SK-N-SH (cell line): ENCODE measurements at regions not wholly inside any gene's neighbourhood (a gene's known extent, or its start where the extent isn't known, plus 50 kb on each side); places are given as distances from the start of the nearest gene placed in this dataset.

Source experiments
- CTCF ChIA-PET: fragments of 300-600, 350-600 bp; formaldehyde crosslinking; extraction: SDS; loops from one replicate; lab custom pipeline; 2021; lab: Yijun Ruan, JAX
- POLR2A ChIA-PET: fragments of 350-600 bp; sonication (Branson Sonifier 250); formaldehyde crosslinking; extraction: SDS; loops from one replicate; lab custom pipeline; 2020; ENCODE audit warnings: antibody characterized with exemption, inconsistent platforms; lab: Yijun Ruan, JAX
- DNase-seq: peaks from one replicate; pipeline ENCODE4 v3.0.0; 2012
- H2AFZ ChIP-seq: fragments of 200-600 bp; sonication (generic); 2 replicates; pipeline ENCODE4 v1.8.1; 2016; ENCODE audit warnings: antibody characterized with exemption, mild to moderate bottlenecking, low read depth
- H3F3A ChIP-seq: fragments of 200-600 bp; sonication (generic); replicated peaks from 2 replicates; pipeline ENCODE3; 2016; ENCODE audit warnings: antibody characterized with exemption, mild to moderate bottlenecking; ENCODE audit not compliant: insufficient read depth
- H3K27ac ChIP-seq, 2 experiments: fragments of 200-500 bp in 1 of 2; fragments of 200-600 bp in 1 of 2; sonication (Bioruptor generic) in 1 of 2; sonication (generic), shearing (Covaris generic) in 1 of 2; 2 replicates each; pipeline versions ENCODE4 v1.5.1 to v1.6.1; 2014 to 2016; ENCODE audit warnings: low read depth in 2 of 2, inconsistent platforms in 1 of 2, low read length in 1 of 2, mild to moderate bottlenecking in 1 of 2, mixed read lengths in 1 of 2
- H3K27me3 ChIP-seq: fragments of 200-600 bp; sonication (generic), shearing (Covaris generic); 2 replicates; pipeline ENCODE4 v1.6.1; 2016; ENCODE audit warnings: mixed run types; ENCODE audit not compliant: insufficient read depth
- H3K36me3 ChIP-seq, 2 experiments: fragments of 200-500 bp in 1 of 2; fragments of 200-600 bp in 1 of 2; sonication (Bioruptor generic) in 1 of 2; sonication (generic) in 1 of 2; replicated peaks in 1 of 2; 2 replicates each; pipeline versions ENCODE3 to v1.5.1; 2014 to 2016; ENCODE audit warnings: low read length in 1 of 2, mild to moderate bottlenecking in 1 of 2; ENCODE audit not compliant: insufficient read depth in 2 of 2, control insufficient read depth in 1 of 2
- H3K4me1 ChIP-seq, 2 experiments: fragments of 200-500 bp in 1 of 2; fragments of 200-600 bp in 1 of 2; sonication (Bioruptor generic) in 1 of 2; sonication (generic), shearing (Covaris generic) in 1 of 2; 2 replicates each; pipeline versions ENCODE4 v1.5.1 to v1.6.1; 2014 to 2016; ENCODE audit warnings: low read depth in 1 of 2, low read length in 1 of 2, mixed run types in 1 of 2; ENCODE audit not compliant: insufficient read depth in 2 of 2, control insufficient read depth in 1 of 2
- H3K4me2 ChIP-seq: fragments of 200-600 bp; sonication (generic), shearing (Covaris generic); 2 replicates; pipeline ENCODE4 v1.6.1; 2017; ENCODE audit warnings: mixed run types
- H3K4me3 ChIP-seq, 2 experiments: fragments of 200-500 bp in 1 of 2; fragments of 200-600 bp in 1 of 2; sonication (Bioruptor generic) in 1 of 2; sonication (generic), shearing (Covaris generic) in 1 of 2; 2 replicates each; pipeline versions ENCODE4 v1.5.1 to v1.8.1; 2014 to 2016; ENCODE audit warnings: low read depth in 2 of 2, inconsistent platforms in 1 of 2, low read length in 1 of 2, mild to moderate bottlenecking in 1 of 2, mixed read lengths in 1 of 2, moderate library complexity in 1 of 2
- H3K79me2 ChIP-seq: fragments of 200-600 bp; sonication (generic); 2 replicates; pipeline ENCODE4 v1.8.1; 2017; ENCODE audit warnings: mild to moderate bottlenecking; ENCODE audit not compliant: insufficient read depth
- H3K9ac ChIP-seq: fragments of 200-600 bp; sonication (generic); 2 replicates; pipeline ENCODE4 v1.6.1; 2017; ENCODE audit warnings: mixed run types
- H3K9me2 ChIP-seq: fragments of 200-600 bp; sonication (generic); 2 replicates; pipeline ENCODE4 v1.6.1; 2017; ENCODE audit warnings: mixed run types
- H3K9me3 ChIP-seq: fragments of 200-600 bp; sonication (generic); 2 replicates; pipeline ENCODE4 v1.6.1; 2017; ENCODE audit warnings: mixed run types, mild to moderate bottlenecking, moderate library complexity
- H4K20me1 ChIP-seq: fragments of 200-600 bp; sonication (generic); 2 replicates; pipeline ENCODE4 v1.6.1; 2017; ENCODE audit warnings: mild to moderate bottlenecking, mixed run types; ENCODE audit not compliant: insufficient read depth
- ELF1 ChIP-seq: IDR thresholded peaks from 2 replicates; pipeline ENCODE4 v1.4.0; 2012
- EZH2phosphoT487 ChIP-seq: fragments of 200-600 bp; sonication (generic); IDR thresholded peaks from 2 replicates; pipeline ENCODE4 v1.6.1; 2017; ENCODE audit warnings: low read depth, mixed run types, mild to moderate bottlenecking, antibody characterized with exemption, moderate library complexity, borderline replicate concordance
- FOXM1 ChIP-seq: IDR thresholded peaks from 2 replicates; pipeline ENCODE4 v1.4.0; 2012; ENCODE audit warnings: low read depth, mild to moderate bottlenecking
- NRF1 ChIP-seq: IDR thresholded peaks from 2 replicates; pipeline ENCODE4 v1.6.1; 2012; ENCODE audit warnings: low read depth, mild to moderate bottlenecking, low read length
- RAD21 ChIP-seq: IDR thresholded peaks from 2 replicates; pipeline ENCODE4 v1.6.1; 2012; ENCODE audit warnings: mild to moderate bottlenecking, low read length
- SMC3 ChIP-seq: IDR thresholded peaks from 2 replicates; pipeline ENCODE4 v1.6.1; 2012; ENCODE audit warnings: low read depth, low read length, improper control_type of control experiment
- TAF1 ChIP-seq: IDR thresholded peaks from 2 replicates; pipeline ENCODE4 v1.6.1; 2012; ENCODE audit warnings: low read depth, mild to moderate bottlenecking, low read length, moderate library complexity, borderline replicate concordance
- TCF12 ChIP-seq: IDR thresholded peaks from 2 replicates; pipeline ENCODE4 v1.4.0; 2012
- TEAD4 ChIP-seq: IDR thresholded peaks from 2 replicates; pipeline ENCODE4 v1.4.0; 2012; ENCODE audit warnings: mild to moderate bottlenecking, borderline replicate concordance; ENCODE audit not compliant: insufficient read depth
- WGBS: methylation state at CpG from one replicate; pipeline ENCODE4 v1.1.6; 2017; ENCODE audit warnings: low lambda C conversion rate; 5-methylcytosine and 5-hydroxymethylcytosine counted together
- TF ChIP-seq, protein P1 (sequence below): IDR thresholded peaks from 2 replicates; pipeline ENCODE4 v1.6.1; 2012; ENCODE audit warnings: mild to moderate bottlenecking, low read depth, low read length, moderate library complexity

DNA sequence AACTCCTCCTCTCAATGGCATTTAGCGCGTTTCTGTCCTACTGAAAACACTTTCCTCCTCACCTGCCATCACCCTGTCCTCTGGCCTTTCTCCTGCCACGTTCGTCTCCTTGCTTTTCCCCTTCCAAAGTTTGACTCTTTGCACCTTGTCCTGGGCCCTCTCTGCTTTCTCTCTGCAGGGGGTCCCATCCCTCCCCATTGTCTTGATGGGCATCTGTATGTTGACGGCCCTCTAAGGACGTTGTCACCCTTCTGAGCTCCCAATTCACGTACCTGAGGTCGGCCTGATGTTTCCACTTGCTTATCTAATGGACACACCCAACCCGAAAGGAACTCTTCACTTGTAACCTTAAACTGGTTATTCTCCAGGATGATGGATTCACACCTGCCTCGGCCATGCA, 170.4 kb downstream of the WSCD1 start:
- CTCF ChIA-PET: no interaction called here
- Histone ChIP-seq H3K9me2 (no peaks in the 10 kb centered on the region), H3K27ac (no peak overlapping the region), H3K36me3 (no peaks in the 10 kb centered on the region), H4K20me1 (0 out of 2 replicates have a peak, but pooled peaks cover 2% of the 10 kb centered on the region), H3K4me3 (no peak overlapping the region), H3K4me2 (no peak overlapping the region), H3K79me2 (no peaks in the 10 kb centered on the region), H3K27me3 (peaks cover 67% of the 10 kb centered on the region), H3K4me1 (no peaks in the 10 kb centered on the region), H2AFZ (no peak overlapping the region), H3K9ac (no peak overlapping the region), H3F3A (no peaks in the 10 kb centered on the region), H3K9me3 (no peaks in the 10 kb centered on the region)
- WGBS: 21% methylated on average over 10 of the region's 10 CpGs
- no peak for DNase-seq
- TF ChIP-seq, protein P1, sequence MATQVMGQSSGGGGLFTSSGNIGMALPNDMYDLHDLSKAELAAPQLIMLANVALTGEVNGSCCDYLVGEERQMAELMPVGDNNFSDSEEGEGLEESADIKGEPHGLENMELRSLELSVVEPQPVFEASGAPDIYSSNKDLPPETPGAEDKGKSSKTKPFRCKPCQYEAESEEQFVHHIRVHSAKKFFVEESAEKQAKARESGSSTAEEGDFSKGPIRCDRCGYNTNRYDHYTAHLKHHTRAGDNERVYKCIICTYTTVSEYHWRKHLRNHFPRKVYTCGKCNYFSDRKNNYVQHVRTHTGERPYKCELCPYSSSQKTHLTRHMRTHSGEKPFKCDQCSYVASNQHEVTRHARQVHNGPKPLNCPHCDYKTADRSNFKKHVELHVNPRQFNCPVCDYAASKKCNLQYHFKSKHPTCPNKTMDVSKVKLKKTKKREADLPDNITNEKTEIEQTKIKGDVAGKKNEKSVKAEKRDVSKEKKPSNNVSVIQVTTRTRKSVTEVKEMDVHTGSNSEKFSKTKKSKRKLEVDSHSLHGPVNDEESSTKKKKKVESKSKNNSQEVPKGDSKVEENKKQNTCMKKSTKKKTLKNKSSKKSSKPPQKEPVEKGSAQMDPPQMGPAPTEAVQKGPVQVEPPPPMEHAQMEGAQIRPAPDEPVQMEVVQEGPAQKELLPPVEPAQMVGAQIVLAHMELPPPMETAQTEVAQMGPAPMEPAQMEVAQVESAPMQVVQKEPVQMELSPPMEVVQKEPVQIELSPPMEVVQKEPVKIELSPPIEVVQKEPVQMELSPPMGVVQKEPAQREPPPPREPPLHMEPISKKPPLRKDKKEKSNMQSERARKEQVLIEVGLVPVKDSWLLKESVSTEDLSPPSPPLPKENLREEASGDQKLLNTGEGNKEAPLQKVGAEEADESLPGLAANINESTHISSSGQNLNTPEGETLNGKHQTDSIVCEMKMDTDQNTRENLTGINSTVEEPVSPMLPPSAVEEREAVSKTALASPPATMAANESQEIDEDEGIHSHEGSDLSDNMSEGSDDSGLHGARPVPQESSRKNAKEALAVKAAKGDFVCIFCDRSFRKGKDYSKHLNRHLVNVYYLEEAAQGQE: no peak
- no peak for TF ChIP-seq FOXM1
- no peak for TF ChIP-seq ELF1
- no peak for TF ChIP-seq RAD21
- no peak for TF ChIP-seq TAF1
- POLR2A ChIA-PET: no interaction called here

DNA sequence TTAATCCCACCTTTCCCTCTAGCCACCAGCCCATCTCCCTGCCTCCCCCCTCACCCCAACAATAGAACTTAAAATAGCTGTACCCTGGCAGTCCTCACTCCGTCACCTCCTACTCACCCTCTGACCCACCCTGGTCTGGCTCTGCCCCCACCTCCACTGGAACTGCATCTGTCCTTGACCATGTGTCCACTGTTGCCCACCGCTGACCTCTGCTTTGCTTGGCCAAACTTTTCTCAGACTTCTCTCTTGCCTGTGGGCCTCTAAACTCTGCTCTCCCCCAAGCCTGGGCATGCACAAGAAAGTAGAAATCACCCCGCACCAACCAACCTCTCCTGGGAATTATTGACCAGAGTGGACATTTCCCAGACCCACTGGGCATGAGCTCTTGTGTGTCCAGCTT, 169.8 kb downstream of the WSCD1 start:
- 0 out of 2 replicates have a peak, but pooled peaks cover 2% of the 10 kb centered on the region for H4K20me1 ChIP-seq
- no peak for DNase-seq
- CTCF ChIA-PET: no interaction called here
- H3F3A ChIP-seq: no peaks in the 10 kb centered on the region
- no peaks in the 10 kb centered on the region for H3K36me3 ChIP-seq
- no peak for TF ChIP-seq SMC3
- no peak for TF ChIP-seq EZH2phosphoT487
- TF ChIP-seq NRF1: no peak
- no peak for TF ChIP-seq TCF12
- TF ChIP-seq TEAD4: no peak
- H3K79me2 ChIP-seq: no peaks in the 10 kb centered on the region
- H2AFZ ChIP-seq: no peak overlapping the region
- POLR2A ChIA-PET: no interaction called here
- 35% methylated on average over 3 of the region's 3 CpGs for WGBS
- no peak overlapping the region for H3K4me3 ChIP-seq
- peaks cover 72% of the 10 kb centered on the region for H3K27me3 ChIP-seq
- no peak overlapping the region for H3K9ac ChIP-seq
- H3K27ac ChIP-seq: no peak overlapping the region
- no peaks in the 10 kb centered on the region for H3K9me2 ChIP-seq
- no peaks in the 10 kb centered on the region for H3K9me3 ChIP-seq
- H3K4me2 ChIP-seq: no peak overlapping the region
- H3K4me1 ChIP-seq: no peaks in the 10 kb centered on the region
